ENCODE measurements at regions not wholly inside any gene's neighbourhood (a gene's known extent, or its start where the extent isn't known, plus 50 kb on each side); places are given as distances from the start of the nearest gene placed in this dataset.

GRCh38 chr3:28088811-28089526 lies 152.4 kb upstream of the CMC1 start:
- DNase-seq, result no peak

DNA sequence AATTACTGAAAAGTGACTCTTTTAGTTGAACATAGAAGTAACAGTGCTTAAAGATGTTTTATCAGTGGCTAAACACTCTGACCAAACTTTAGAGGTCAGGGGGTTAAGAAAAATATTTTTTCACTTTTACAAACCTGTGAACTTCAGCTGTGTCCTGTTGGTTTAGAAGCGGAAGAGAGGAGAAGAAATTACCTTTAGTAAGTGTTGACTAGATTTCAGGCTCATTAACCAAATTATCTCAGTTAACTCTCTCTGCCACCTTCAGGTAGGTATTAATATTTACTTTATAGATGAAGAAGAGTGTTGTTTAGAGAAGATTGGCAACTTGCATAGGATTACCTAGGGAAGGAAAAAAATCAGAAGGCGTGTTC lies 151.9 kb upstream of the CMC1 start:
- no peak for DNase-seq

- DNase-seq, result no peak
Measured at GRCh38 chr3:28099296-28099695, 142.1 kb upstream of the CMC1 start.

GRCh38 chr3:28101705-28102104 lies 139.7 kb upstream of the CMC1 start:
- DNase-seq, result no peak

DNA sequence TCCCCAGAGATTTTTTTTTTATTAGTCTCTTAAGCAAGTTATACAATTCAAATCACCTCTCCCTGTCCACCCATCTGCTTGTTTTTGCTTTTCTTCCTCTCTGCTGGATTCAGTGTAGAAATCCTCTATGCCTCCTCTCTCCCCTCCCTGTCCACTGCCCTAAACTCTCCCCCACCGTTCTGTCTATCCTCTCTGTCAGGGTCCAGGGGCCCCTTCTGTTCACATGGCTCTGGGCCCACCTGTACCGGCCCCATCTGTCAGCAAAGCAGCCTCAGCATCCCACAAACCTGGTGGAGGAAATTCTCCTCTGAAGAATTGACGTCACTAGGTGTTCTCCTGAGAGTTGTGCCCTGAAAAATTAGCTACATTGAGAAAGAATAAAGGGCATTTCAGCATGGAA lies 137.6 kb upstream of the CMC1 start:
- no peak for DNase-seq

- no peak for DNase-seq
Measured at GRCh38 chr3:28104896-28105534, 136.4 kb upstream of the CMC1 start.

DNA sequence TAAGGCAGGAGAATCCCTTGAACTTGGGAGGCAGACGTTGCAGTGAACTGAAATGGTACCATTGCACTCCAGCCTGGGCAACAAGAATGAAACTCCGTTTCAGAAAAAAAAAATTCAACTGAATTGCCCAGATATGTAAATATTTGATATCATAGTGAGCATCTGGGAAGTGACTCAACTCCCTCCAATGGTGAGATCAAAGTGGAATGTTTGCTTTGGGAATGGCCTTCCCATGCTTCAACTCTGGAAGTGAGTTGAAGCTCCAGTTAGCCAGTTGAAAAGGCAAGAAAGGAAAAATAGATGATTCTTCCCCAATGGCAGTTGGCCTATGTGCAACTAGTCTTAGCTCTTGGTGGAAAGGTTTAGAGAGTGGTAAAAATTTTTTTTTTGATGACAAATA lies 131.6 kb upstream of the CMC1 start:
- no peak for DNase-seq

GRCh38 chr3:28110869-28111268 lies 130.6 kb upstream of the CMC1 start:
- no peak for DNase-seq

DNA sequence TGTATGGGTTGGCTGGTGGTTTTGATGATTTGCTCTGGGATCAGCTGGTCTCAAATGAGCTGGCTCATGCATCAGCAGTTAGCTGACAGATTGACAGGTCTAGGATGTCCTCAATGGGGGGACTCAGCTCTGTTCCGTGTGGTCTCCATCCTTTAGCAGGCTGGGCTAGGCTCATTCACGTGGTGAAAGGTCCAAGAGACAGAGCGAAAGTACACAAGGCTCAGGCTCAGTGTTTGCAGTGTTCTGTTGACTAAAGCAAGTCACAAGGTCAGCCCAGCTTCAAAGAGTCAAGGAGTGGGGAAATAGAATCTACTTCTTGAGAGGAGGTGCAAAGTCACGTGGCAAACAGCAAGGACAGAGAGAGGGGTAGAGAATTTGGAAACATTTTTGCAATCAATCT lies 126.5 kb upstream of the CMC1 start:
- DNase-seq, result no peak

- DNase-seq, result no peak
Measured at GRCh38 chr3:28115316-28115715, 126.1 kb upstream of the CMC1 start.

GRCh38 chr3:28117598-28117997 lies 123.8 kb upstream of the CMC1 start:
- DNase-seq, result no peak

- DNase-seq, result no peak
Measured at GRCh38 chr3:28118087-28118486, 123.3 kb upstream of the CMC1 start.

DNA sequence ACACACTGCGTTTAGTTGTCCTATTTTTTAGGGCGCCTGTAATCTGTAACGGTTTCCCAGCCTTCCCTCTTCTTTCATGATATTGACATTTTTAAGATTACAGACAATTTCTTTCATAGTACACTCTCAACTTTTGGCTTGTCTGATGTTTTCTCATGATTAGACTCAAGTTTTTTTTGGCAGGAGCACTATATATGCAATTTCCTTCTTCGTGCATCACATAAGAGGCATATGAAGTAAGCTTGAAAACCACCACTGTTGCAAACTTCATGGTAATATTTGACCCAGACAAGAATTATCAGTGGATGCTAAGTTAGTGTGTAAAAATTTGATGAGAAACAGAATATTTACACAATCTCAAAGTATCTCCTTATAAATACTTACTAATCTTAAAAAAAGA lies 119.2 kb upstream of the CMC1 start:
- DNase-seq, result no peak

DNA sequence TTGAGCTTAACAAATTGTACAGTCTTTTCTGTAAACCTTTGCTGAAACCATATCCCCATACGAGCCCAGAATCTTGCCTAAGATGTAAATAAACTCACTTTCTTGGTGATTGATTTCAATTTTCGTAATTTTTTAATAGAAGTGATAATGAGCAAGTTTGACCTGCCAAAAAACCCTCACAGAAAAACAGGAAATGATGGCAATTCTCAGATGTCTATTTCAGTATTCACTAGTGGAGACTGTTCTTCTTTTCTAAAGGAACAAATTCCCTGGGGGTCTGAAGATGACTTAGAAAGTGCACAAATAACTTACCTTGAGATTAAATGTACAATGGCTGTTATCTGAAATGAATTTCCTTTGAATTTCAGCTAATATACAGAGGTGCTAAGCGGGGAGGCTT lies 116.5 kb upstream of the CMC1 start:
- DNase-seq, result no peak

DNA sequence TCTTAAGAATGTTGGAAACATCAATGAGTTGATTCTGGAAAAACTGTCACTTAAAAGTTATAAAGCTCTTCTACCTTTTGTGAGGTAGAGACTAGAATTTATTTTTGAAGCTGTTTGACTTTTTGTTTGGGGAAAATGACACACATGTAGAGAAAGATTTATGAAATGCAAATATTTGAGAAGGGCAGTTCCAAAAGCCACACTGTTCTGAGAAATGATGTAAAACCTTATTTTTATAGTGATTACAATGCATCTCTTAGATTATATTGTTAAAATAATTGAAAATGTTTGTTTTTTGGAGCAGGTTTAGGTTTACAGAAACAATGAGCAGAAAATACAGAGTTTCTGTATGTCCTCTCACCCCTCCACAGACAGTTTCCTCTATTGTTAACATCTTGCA lies 116.1 kb upstream of the CMC1 start:
- no peak for DNase-seq

DNA sequence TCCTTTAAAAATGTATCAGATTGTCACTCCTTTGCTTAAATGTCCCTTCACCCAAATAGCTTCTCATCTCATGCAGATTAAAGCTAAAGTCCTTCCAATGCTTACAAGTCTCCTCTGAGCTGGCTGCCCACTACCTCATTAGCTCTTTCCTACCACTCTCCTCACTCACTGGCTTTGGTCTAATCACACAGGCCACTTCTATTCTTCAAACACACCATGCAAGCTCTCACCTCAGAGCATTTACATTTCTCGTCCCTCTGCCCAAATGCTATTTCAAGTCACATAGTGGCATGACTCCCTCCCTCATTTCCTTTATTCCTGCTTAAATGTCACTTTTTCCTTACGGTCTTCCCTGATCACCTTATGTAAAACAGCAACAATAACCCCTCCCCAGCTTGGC lies 110.6 kb upstream of the CMC1 start:
- no peak for DNase-seq

DNA sequence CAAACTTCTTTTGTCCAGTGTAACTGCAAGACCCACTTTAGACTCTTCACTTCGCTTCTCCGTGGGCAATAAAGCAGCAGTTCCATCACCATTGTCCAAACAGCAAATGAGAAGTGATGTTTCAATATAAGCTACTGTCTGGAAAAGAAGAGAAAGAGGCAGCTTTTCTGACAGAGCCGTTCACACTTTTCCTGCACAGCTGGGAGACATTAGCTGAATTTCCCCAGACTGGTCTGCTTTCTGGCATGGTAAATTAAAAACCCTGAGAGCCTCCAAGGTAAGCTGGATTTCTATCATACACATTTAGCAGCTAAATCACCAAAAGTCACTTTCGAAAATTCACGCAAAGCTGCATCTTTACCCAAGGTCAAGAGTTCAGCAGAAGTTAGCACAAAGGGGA lies 108.5 kb upstream of the CMC1 start:
- no peak for DNase-seq

DNA sequence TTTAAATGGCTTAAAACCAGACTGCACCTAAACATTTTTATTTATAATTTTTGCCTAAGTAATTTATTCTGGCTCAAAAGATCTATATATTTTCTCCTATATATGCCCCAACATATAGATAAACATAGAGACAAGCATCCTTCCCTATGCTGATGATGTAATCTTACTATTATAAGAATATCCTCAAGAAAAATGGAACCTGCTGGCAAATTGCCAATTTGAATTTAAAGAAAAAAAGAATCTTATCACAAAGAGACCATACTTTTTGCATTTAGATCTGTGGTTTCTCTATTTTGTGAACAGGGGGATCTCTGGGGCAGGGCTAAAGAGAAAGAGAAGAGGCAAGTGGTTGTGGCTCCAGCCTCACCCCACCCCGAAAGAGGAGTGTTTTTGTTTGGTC lies 107.2 kb upstream of the CMC1 start:
- DNase-seq, result no peak

GRCh38 chr3:28134792-28135375 lies 106.5 kb upstream of the CMC1 start:
- DNase-seq, result no peak

- no peak for DNase-seq
Measured at GRCh38 chr3:28136607-28137216, 104.7 kb upstream of the CMC1 start.

DNA sequence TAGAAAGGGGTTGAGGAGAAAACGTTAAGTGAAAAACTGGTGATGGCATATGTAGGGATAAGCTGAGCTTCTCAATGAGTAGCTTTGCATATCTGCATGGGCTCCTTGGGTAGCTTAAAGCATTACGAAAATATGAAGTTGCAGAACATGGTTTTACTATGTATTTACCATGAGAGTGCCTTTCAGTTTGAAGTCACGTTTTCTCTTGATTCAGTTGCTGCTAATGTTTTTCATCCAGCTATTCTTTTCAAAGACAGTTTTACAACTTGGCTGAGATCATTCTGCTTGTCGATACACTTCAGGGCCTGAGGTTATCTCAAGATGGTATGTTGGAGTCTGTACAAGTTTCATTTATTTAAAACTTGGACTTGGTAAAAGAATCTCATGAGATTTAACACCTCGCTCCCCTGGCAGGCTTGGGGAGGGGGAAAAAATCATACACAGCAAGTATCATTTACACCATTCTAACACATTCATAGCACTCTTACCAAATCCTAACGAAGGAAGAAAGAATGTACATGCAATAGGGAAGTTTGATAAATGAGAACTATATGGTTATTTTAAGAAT lies 103.3 kb upstream of the CMC1 start:
- DNase-seq, result no peak

DNA sequence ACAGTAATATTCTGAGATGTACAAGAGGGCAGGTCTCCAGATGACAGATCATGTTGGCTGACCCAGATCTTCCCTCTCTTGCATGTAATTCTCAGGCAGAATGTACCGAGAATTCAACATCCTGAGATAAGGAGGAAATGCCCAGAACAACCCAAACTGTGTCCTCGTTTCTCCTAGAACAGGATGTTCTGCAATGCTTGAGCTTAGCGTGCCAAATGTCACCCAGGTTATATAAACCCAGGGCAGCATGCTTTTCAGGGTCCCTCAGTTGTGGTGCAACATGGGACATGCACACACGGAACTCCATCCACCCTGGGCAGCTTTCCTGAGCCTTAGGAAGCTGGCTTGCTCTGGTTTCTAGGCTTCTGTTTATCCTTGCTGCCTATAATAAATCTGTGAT lies 102.1 kb upstream of the CMC1 start:
- no peak for DNase-seq
